ENCODE measurements at regions not wholly inside any gene's neighbourhood (a gene's known extent, or its start where the extent isn't known, plus 50 kb on each side); places are given as distances from the start of the nearest gene placed in this dataset.

DNA sequence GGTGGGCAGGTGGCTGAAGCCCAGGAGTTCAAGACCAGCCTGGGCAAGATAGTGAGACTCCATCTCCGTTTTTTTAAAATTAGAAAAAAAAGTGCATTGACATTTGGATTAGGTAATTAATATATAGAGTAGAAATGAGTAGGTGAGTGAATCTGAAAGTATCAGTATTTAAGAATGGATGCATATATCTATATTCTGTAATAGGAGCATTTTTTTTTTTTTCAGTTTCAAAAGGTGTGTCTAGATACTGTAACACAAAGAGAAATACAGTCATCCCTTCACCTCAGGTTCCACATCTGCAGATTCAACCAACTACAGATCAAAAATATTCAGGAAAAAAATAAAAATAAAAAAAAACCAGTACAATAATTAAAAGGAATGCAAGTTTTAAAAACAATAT is 50.8 kb downstream of the RBM27 start:
- no peaks in the 10 kb centered on the region for H3K27me3 ChIP-seq
- peaks cover 14 to 85% (median 81%) of the 10 kb centered on the region in 4 donors for H3K36me3 ChIP-seq
- H3K27ac ChIP-seq = no peak overlapping the region
- no peak for DNase-seq
- intact Hi-C loops (cut with DNase I; ENCODE audit: low total_unique reads) = no loop called here
- H3K4me3 ChIP-seq = no peak overlapping the region
- 84 to 98% (median 93%) methylated on average over 1 of the region's 1 CpG for WGBS, 5 donors
- no peaks in the 10 kb centered on the region for H3K4me1 ChIP-seq
- TF ChIP-seq EP300 (IDR thresholded peaks at IDR 0.05) (no peak), POLR2A (IDR thresholded peaks at IDR 0.05) (no peak), POLR2AphosphoS5 (IDR thresholded peaks at IDR 0.05) (no peak)
- TF ChIP-seq, protein P1, sequence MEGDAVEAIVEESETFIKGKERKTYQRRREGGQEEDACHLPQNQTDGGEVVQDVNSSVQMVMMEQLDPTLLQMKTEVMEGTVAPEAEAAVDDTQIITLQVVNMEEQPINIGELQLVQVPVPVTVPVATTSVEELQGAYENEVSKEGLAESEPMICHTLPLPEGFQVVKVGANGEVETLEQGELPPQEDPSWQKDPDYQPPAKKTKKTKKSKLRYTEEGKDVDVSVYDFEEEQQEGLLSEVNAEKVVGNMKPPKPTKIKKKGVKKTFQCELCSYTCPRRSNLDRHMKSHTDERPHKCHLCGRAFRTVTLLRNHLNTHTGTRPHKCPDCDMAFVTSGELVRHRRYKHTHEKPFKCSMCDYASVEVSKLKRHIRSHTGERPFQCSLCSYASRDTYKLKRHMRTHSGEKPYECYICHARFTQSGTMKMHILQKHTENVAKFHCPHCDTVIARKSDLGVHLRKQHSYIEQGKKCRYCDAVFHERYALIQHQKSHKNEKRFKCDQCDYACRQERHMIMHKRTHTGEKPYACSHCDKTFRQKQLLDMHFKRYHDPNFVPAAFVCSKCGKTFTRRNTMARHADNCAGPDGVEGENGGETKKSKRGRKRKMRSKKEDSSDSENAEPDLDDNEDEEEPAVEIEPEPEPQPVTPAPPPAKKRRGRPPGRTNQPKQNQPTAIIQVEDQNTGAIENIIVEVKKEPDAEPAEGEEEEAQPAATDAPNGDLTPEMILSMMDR (IDR thresholded peaks at IDR 0.05) = no peak
- H3K9me3 ChIP-seq = no peaks in the 10 kb centered on the region

GRCh38 chr5:146273109-146273508 is 65.5 kb upstream of the POU4F3 start:
- TF ChIP-seq EP300 (IDR thresholded peaks at IDR 0.05) (no peak), POLR2AphosphoS5 (IDR thresholded peaks at IDR 0.05) (no peak), POLR2A (IDR thresholded peaks at IDR 0.05) (no peak)
- TF ChIP-seq, protein P1 (IDR thresholded peaks at IDR 0.05) = no peak
- DNase-seq = no peak
- intact Hi-C loops (cut with DNase I; ENCODE audit: low total_unique reads) = no loop called here
- Histone ChIP-seq H3K4me3 (no peak overlapping the region), H3K27ac (no peak overlapping the region), H3K27me3 (no peaks in the 10 kb centered on the region), H3K36me3 (peaks cover 42 to 100% (median 99%) of the 10 kb centered on the region in 4 donors), H3K9me3 (no peaks in the 10 kb centered on the region), H3K4me1 (no peaks in the 10 kb centered on the region)

DNA sequence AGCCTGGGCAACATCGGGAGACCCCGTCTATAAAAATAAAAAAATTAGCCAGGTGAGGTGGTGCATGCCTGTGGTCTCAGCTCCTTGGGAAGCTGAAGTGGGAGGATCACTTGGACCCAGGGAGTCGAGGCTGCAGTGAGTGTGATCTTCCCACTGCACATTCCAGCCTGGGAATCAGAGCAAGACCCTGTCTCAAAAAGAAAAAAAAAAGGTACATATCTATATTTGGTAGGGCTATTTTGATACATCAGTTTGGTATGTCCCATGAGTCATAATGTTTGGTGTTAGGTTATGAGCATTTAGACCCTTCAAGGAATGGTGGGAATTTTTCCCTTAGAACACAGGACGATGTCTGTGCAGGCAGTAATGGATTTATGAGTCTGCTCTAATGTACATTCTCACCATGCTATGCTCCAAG is 55.3 kb upstream of the POU4F3 start:
- DNase-seq = no peak
- Histone ChIP-seq H3K4me1 (peaks cover 0 to 3% (median 0%) of the 10 kb centered on the region in 4 donors), H3K4me3 (no peak overlapping the region), H3K36me3 (peaks cover 10 to 93% (median 82%) of the 10 kb centered on the region in 4 donors), H3K27me3 (no peaks in the 10 kb centered on the region), H3K9me3 (no peaks in the 10 kb centered on the region), H3K27ac (no peak overlapping the region)
- no peak for TF ChIP-seq EP300 (IDR thresholded peaks at IDR 0.05)
- intact Hi-C loops (cut with DNase I; ENCODE audit: low total_unique reads) = no loop called here
- WGBS, 5 donors = 82 to 90% (median 84%) methylated on average over 4 of the region's 4 CpGs

DNA sequence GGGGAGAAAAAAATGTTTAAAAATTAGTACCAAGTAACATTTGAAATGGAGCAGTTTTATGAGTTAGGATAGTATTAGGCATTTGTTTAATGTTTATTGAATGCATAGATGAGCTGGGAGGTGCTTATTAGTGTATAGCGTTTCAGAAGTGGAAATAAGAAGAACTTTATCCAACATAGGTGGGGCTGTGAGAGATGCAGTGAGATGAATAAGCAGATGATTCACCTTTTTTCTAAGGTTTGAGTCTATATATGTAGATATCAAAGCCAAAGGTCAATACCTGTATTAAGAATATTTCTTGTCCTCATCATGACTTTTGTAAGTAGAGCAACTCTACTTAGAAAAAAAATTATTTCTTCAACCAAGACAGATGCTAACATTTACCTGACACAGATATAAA is 54.6 kb upstream of the POU4F3 start:
- Histone ChIP-seq H3K36me3 (peaks cover 10 to 86% (median 77%) of the 10 kb centered on the region in 4 donors), H3K27ac (no peak overlapping the region), H3K9me3 (no peaks in the 10 kb centered on the region), H3K27me3 (no peaks in the 10 kb centered on the region), H3K4me3 (no peak overlapping the region), H3K4me1 (peaks cover 0 to 3% (median 0%) of the 10 kb centered on the region in 4 donors)
- DNase-seq = no peak
- no peak for TF ChIP-seq POLR2AphosphoS5 (IDR thresholded peaks at IDR 0.05)
- no peak for TF ChIP-seq POLR2A (IDR thresholded peaks at IDR 0.05)
- TF ChIP-seq EP300 (IDR thresholded peaks at IDR 0.05) = no peak
- TF ChIP-seq, protein P1 (IDR thresholded peaks at IDR 0.05) = no peak
- WGBS, 5 donors = 80 to 94% (median 85%) methylated on average over 1 of the region's 1 CpG
- intact Hi-C loops (cut with DNase I; ENCODE audit: low total_unique reads) = no loop called here
